T47D (cell line): ENCODE measurements at regions not wholly inside any gene's neighbourhood (a gene's known extent, or its start where the extent isn't known, plus 50 kb on each side); places are given as distances from the start of the nearest gene placed in this dataset.
A peak's percentile ranks its signal among the peaks of the same experiment; 100 is the strongest.

ENCODE experiments used
- DNase-seq, 2 experiments: peaks; one replicate each; pipeline versions ENCODE4 v3.0.0 to v3.0.0-alpha.2; 2011 to 2012; ENCODE audit warnings: low read depth in 1 of 2, low spot score in 1 of 2
- JUND ChIP-seq: IDR thresholded peaks from 2 replicates; pipeline ENCODE4 v1.6.1; 2012; ENCODE audit warnings: low read depth
- in situ Hi-C: cut with HindIII; loops from 2 replicates; pipeline ENCODE4 v1.10.0; 2016; ENCODE audit warnings: low sequenced_read_pairs, low pct_unique_long_range_greater_than_20kb

GRCh38 chr5:117947121-117947520 is 1041.2 kb downstream of the DTWD2 start:
- DNase-seq, result no peak
- in situ Hi-C loops, result no loop called here
- no peak for TF ChIP-seq JUND

GRCh38 chr5:117945258-117945657 is 1043.1 kb downstream of the DTWD2 start:
- in situ Hi-C loops, result no loop called here
- peak in 1 of 2 experiments; percentile 57 for DNase-seq
- TF ChIP-seq JUND, result no peak

- DNase-seq, result no peak
- in situ Hi-C loops, result no loop called here
- no peak for TF ChIP-seq JUND
These were observed 1044.8 kb downstream of the DTWD2 start for GRCh38 chr5:117943541-117943940.

- no peak for DNase-seq
- in situ Hi-C loops, result no loop called here
- no peak for TF ChIP-seq JUND
These were observed 1045.4 kb downstream of the DTWD2 start for GRCh38 chr5:117942861-117943519.

GRCh38 chr5:117893211-117893610 is 1095.1 kb downstream of the DTWD2 start:
- in situ Hi-C loops, result no loop called here
- TF ChIP-seq JUND, result no peak
- DNase-seq, result no peak

- in situ Hi-C loops, result no loop called here
- DNase-seq, result no peak
- TF ChIP-seq JUND, result no peak
These were observed 1096.0 kb downstream of the DTWD2 start for GRCh38 chr5:117892360-117892759.

GRCh38 chr5:117889596-117889995 is 1098.8 kb downstream of the DTWD2 start:
- peak in 1 of 2 experiments; percentile 27 for DNase-seq
- in situ Hi-C loops, result no loop called here
- TF ChIP-seq JUND, result no peak

GRCh38 chr5:117888688-117889087 is 1099.7 kb downstream of the DTWD2 start:
- in situ Hi-C loops, result no loop called here
- DNase-seq, result no peak
- TF ChIP-seq JUND, result no peak

- in situ Hi-C loops, result no loop called here
- DNase-seq, result no peak
- no peak for TF ChIP-seq JUND
These were observed 1106.7 kb downstream of the DTWD2 start for GRCh38 chr5:117881426-117882230.

GRCh38 chr5:117880932-117881331 is 1107.4 kb downstream of the DTWD2 start:
- in situ Hi-C loops, result no loop called here
- no peak for TF ChIP-seq JUND
- DNase-seq, result peak in 1 of 2 experiments; percentile 16

GRCh38 chr5:117877731-117878130 is 1110.6 kb downstream of the DTWD2 start:
- no peak for DNase-seq
- in situ Hi-C loops, result no loop called here
- TF ChIP-seq JUND, result no peak

- in situ Hi-C loops, result no loop called here
- TF ChIP-seq JUND, result no peak
- DNase-seq, result no peak
These were observed 1115.5 kb downstream of the DTWD2 start for GRCh38 chr5:117872798-117873368.

- in situ Hi-C loops, result no loop called here
- DNase-seq, result no peak
- TF ChIP-seq JUND, result no peak
These were observed 1118.8 kb downstream of the DTWD2 start for GRCh38 chr5:117869596-117869995.
